Endothelial cell (in vitro differentiated cells): ENCODE measurements at regions not wholly inside any gene's neighbourhood (a gene's known extent, or its start where the extent isn't known, plus 50 kb on each side); places are given as distances from the start of the nearest gene placed in this dataset.
"Not testable (repeated sequence)": the region's sequence is repeated elsewhere in the genome, so short reads cannot be mapped to it uniquely, and the experiment has no call there.

Experiments
- DNase-seq: peaks from one replicate; pipeline ENCODE4 v3.0.0; 2021; ENCODE audit warnings: low spot score
- H3K27ac Mint-ChIP-seq: one replicate; pipeline ENCODE4 v1.8.0; 2021; ENCODE audit warnings: mixed read lengths, inconsistent platforms; ENCODE audit not compliant: unreplicated experiment
- H3K27me3 Mint-ChIP-seq: one replicate; pipeline ENCODE4 v1.8.0; 2021; ENCODE audit warnings: mild to moderate bottlenecking, moderate library complexity, mixed read lengths, inconsistent platforms; ENCODE audit not compliant: unreplicated experiment
- H3K36me3 Mint-ChIP-seq: one replicate; pipeline ENCODE4 v1.8.0; 2021; ENCODE audit warnings: mild to moderate bottlenecking, low read depth, mixed read lengths, inconsistent platforms; ENCODE audit not compliant: unreplicated experiment
- H3K4me1 Mint-ChIP-seq: one replicate; pipeline ENCODE4 v1.8.0; 2021; ENCODE audit warnings: mild to moderate bottlenecking, mixed read lengths, inconsistent platforms; ENCODE audit not compliant: unreplicated experiment
- H3K4me3 Mint-ChIP-seq: one replicate; pipeline ENCODE4 v1.8.0; 2021; ENCODE audit warnings: mild to moderate bottlenecking, mixed read lengths, inconsistent platforms; ENCODE audit not compliant: unreplicated experiment
- H3K9me3 Mint-ChIP-seq: one replicate; pipeline ENCODE4 v1.8.0; 2021; ENCODE audit warnings: mixed read lengths, inconsistent platforms; ENCODE audit not compliant: unreplicated experiment
- CTCF ChIP-seq: fragments of 200-600 bp; sonication (generic); IDR thresholded peaks from one replicate; pipeline ENCODE4 v1.5.0; 2021; ENCODE audit warnings: antibody characterized with exemption; ENCODE audit not compliant: unreplicated experiment

- no peaks in the 10 kb centered on the region for H3K27me3 Mint-ChIP-seq
- no peaks in the 10 kb centered on the region for H3K9me3 Mint-ChIP-seq
- no peaks in the 10 kb centered on the region for H3K36me3 Mint-ChIP-seq
- no peak overlapping the region for H3K27ac Mint-ChIP-seq
- no peak for TF ChIP-seq CTCF
- no peak for DNase-seq
- H3K4me3 Mint-ChIP-seq, result no peak overlapping the region
- H3K4me1 Mint-ChIP-seq, result no peaks in the 10 kb centered on the region
Measured at GRCh38 chr12:47343684-47344567, 264.2 kb upstream of the AMIGO2 start.

GRCh38 chr12:47340411-47341015 is 260.8 kb upstream of the AMIGO2 start:
- no peak overlapping the region for H3K4me3 Mint-ChIP-seq
- H3K4me1 Mint-ChIP-seq, result no peaks in the 10 kb centered on the region
- no peaks in the 10 kb centered on the region for H3K9me3 Mint-ChIP-seq
- no peak for TF ChIP-seq CTCF
- no peaks in the 10 kb centered on the region for H3K27me3 Mint-ChIP-seq
- no peaks in the 10 kb centered on the region for H3K36me3 Mint-ChIP-seq
- no peak overlapping the region for H3K27ac Mint-ChIP-seq
- DNase-seq, result no peak

GRCh38 chr12:47337581-47337980 is 257.8 kb upstream of the AMIGO2 start:
- Mint-ChIP-seq H3K27ac (no peak overlapping the region), H3K4me3 (no peak overlapping the region), H3K27me3 (no peaks in the 10 kb centered on the region), H3K4me1 (no peaks in the 10 kb centered on the region), H3K36me3 (no peaks in the 10 kb centered on the region), H3K9me3 (no peaks in the 10 kb centered on the region)
- DNase-seq, result no peak
- no peak for TF ChIP-seq CTCF

- H3K27me3 Mint-ChIP-seq, H3K4me3 Mint-ChIP-seq, H3K27ac Mint-ChIP-seq, H3K9me3 Mint-ChIP-seq, H3K4me1 Mint-ChIP-seq, H3K36me3 Mint-ChIP-seq, DNase-seq: not testable (repeated sequence)
Measured at GRCh38 chr12:47333271-47333858, 253.6 kb upstream of the AMIGO2 start.

- Mint-ChIP-seq H3K4me3 (no peak overlapping the region), H3K36me3 (no peaks in the 10 kb centered on the region), H3K27me3 (peaks cover 3% of the 10 kb centered on the region), H3K9me3 (no peaks in the 10 kb centered on the region), H3K4me1 (no peaks in the 10 kb centered on the region), H3K27ac (no peak overlapping the region)
- no peak for DNase-seq
- TF ChIP-seq CTCF, result no peak
Measured at GRCh38 chr12:47328831-47329545, 249.2 kb upstream of the AMIGO2 start.
